Activated CD4-positive, alpha-beta memory T cell treated with anti-CD3 and anti-CD28 coated beads for 36 hours (primary cell): ENCODE measurements at regions not wholly inside any gene's neighbourhood (a gene's known extent, or its start where the extent isn't known, plus 50 kb on each side); places are given as distances from the start of the nearest gene placed in this dataset.
"Not testable (repeated sequence)": the region's sequence is repeated elsewhere in the genome, so short reads cannot be mapped to it uniquely, and the experiment has no call there.

Source experiments
- CTCF ChIA-PET: fragments of 350-600 bp; sonication (Branson Sonifier 250); formaldehyde crosslinking; loops from one replicate; lab custom pipeline; 2021; ENCODE audit warnings: antibody characterized with exemption, inconsistent platforms; lab: Charles Lee
- POLR2A ChIA-PET: fragments of 350-600 bp; sonication (Branson Sonifier 250); formaldehyde crosslinking; loops from one replicate; lab custom pipeline; 2021; ENCODE audit warnings: antibody characterized with exemption; lab: Charles Lee
- DNase-seq: peaks from one replicate; pipeline ENCODE4 v3.0.0-alpha.2; 2020
- H3K27ac Mint-ChIP-seq: one replicate; pipeline ENCODE4 v1.8.0; 2021; ENCODE audit warnings: mixed read lengths
- H3K27me3 Mint-ChIP-seq: one replicate; pipeline ENCODE4 v1.8.0; 2021; ENCODE audit warnings: mixed read lengths
- H3K36me3 Mint-ChIP-seq: one replicate; pipeline ENCODE4 v1.8.0; 2021; ENCODE audit warnings: mixed read lengths
- H3K4me1 Mint-ChIP-seq: one replicate; pipeline ENCODE4 v1.8.0; 2021; ENCODE audit warnings: low read depth, mixed read lengths
- H3K4me3 Mint-ChIP-seq: one replicate; pipeline ENCODE4 v1.8.0; 2021; ENCODE audit warnings: mild to moderate bottlenecking, mixed read lengths
- H3K9me3 Mint-ChIP-seq: one replicate; pipeline ENCODE4 v1.8.0; 2021; ENCODE audit warnings: mixed read lengths
- intact Hi-C: fragments of 100-400 bp; cut with micrococcal nuclease; formaldehyde crosslinking; loops from one replicate; pipeline ENCODE4 v1.15.1; 2023

DNA sequence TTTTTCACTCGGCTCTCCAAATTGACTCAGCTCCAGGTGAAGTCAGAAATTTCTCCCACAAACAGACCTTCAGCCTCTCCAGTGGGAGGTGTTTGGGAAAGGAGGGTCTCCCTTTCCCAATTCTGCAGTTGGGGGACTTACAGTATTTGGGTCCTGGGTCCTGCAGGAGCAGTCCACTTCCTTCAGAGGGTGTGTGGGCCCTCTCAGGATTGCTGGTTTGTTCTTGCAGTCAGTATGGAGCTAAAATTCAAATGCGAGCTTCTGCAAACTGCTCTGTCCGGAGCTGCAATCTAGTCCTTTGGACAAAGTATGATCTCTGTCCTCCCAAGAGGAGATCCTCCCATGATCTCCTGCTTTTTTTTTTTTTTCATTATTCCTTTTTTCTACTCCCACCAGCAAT lies 87.9 kb upstream of the MSTN start:
- Mint-ChIP-seq H3K27me3 (no peaks in the 10 kb centered on the region), H3K27ac (no peak overlapping the region), H3K4me3 (no peak overlapping the region), H3K4me1 (no peaks in the 10 kb centered on the region), H3K9me3 (peaks cover 28% of the 10 kb centered on the region), H3K36me3 (peaks cover 2% of the 10 kb centered on the region)
- ChIA-PET POLR2A (no interaction called here), CTCF (no interaction called here)
- no peak for DNase-seq
- intact Hi-C loops, result no loop called here

DNA sequence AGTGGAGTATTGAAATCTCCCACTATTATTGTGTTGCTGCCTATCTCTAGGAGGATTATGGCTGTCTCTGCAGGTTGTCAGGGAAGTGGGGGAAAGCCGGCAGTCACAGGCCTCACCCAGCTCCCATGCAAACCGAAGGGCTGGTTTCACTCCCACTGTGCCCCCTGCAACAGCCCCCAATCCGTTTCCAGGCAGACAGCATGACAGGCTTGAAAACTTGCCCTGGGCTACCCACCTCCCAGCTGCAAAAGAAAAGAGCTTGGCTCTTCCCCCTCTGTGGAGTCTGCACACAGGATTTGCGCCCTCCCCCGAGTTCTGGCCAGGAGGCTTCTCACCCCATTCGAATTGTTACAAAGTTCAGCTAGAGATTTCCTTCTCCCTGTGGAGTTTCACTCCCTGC lies 87.4 kb upstream of the MSTN start:
- Mint-ChIP-seq H3K9me3 (peaks cover 28% of the 10 kb centered on the region), H3K4me1 (no peaks in the 10 kb centered on the region), H3K27ac (no peak overlapping the region), H3K36me3 (peaks cover 2% of the 10 kb centered on the region), H3K4me3 (no peak overlapping the region), H3K27me3 (no peaks in the 10 kb centered on the region)
- intact Hi-C loops, result no loop called here
- ChIA-PET CTCF (no interaction called here), POLR2A (no interaction called here)
- no peak for DNase-seq

DNA sequence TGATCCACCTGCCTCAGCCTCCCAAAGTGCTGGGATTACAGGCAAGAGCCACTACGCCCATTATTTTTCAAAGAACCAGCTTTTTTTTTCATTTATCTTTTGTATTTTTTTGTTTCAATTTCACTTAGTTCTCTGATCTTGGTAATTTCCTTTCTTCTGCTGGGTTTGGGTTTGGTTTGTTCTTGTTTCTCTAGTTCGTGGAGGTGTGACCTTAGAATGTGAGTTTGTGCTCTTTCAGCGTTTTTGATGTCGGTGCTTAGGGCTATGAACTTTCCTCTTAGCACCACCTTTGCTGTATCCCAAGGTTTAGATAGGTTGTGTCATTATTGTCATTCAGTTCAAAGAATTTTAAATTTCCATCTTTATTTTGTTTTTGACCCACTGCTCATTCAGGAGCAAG lies 86.7 kb upstream of the MSTN start:
- DNase-seq, result no peak
- Mint-ChIP-seq H3K27me3 (no peaks in the 10 kb centered on the region), H3K36me3 (peaks cover 2% of the 10 kb centered on the region), H3K4me1 (no peaks in the 10 kb centered on the region), H3K27ac (no peak overlapping the region), H3K4me3 (no peak overlapping the region), H3K9me3 (peaks cover 28% of the 10 kb centered on the region)
- intact Hi-C loops, result no loop called here
- ChIA-PET CTCF (no interaction called here), POLR2A (no interaction called here)

DNA sequence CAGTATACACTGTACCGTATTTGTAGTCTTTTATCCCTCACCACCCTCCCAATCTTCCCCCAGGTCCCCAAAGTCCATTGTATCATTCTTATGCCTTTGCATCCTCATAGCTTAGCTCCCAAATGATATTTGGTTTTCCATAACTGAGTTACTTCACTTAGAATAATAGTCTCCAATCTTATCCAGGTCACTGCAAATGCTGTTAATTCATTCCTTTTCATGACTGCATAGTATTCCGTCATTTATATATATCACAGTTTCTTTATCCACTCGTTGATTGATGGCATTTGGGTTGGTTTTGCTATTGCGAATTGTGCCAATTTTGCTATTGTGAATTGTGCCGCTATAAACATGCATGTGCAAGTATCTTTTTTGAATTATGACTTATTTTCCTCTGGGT lies 83.6 kb upstream of the MSTN start:
- H3K27me3 Mint-ChIP-seq, intact Hi-C loops, DNase-seq, POLR2A ChIA-PET, H3K27ac Mint-ChIP-seq, H3K4me1 Mint-ChIP-seq, CTCF ChIA-PET, H3K4me3 Mint-ChIP-seq, H3K36me3 Mint-ChIP-seq: not testable (repeated sequence)
- peaks cover 40% of the 10 kb centered on the region for H3K9me3 Mint-ChIP-seq

DNA sequence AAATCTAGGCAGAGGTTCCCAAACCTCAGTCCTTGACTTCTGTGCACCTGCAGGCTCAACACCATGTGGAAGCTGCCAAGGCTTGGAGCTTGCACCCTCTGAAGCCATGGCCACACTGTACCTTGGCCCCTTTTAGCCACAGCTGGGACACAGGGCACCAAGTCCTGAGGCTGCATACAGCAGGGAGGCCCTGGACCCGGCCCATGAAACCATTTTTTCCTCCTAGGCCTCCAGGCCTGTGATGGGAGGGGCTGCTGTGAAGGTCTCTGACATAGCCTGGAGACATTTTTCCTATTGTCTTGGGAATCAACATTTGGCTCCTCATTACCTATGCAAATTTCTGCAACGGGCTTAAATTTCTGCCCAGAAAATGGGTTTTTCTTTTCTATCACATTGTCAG lies 77.9 kb upstream of the MSTN start:
- H3K36me3 Mint-ChIP-seq, result peaks cover 10% of the 10 kb centered on the region
- POLR2A ChIA-PET, H3K4me1 Mint-ChIP-seq, intact Hi-C loops, H3K4me3 Mint-ChIP-seq, H3K27ac Mint-ChIP-seq, CTCF ChIA-PET, H3K27me3 Mint-ChIP-seq, DNase-seq: not testable (repeated sequence)
- H3K9me3 Mint-ChIP-seq, result peaks cover 37% of the 10 kb centered on the region

DNA sequence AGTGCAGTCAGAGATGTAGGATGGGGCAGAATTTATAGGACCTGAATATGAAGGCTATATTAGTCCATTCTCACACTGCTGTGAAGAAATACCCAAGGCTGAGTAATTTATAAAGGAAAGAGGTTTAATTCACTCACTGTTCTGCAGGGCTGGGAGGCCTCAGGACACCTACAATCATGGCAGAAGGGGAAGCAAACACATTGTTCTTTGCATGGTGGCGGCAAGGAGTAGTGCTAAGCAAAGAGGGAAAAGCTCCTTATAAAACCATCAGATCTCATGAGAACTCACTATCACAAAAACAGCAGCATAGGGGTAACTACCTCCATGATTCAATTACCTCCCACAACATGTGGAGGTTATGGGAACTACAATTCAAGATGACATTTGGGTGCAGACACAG lies 76.8 kb upstream of the MSTN start:
- ChIA-PET CTCF (no interaction called here), POLR2A (no interaction called here)
- Mint-ChIP-seq H3K4me3 (no peak overlapping the region), H3K4me1 (no peaks in the 10 kb centered on the region), H3K9me3 (peaks cover 37% of the 10 kb centered on the region), H3K27ac (no peak overlapping the region), H3K27me3 (no peaks in the 10 kb centered on the region), H3K36me3 (peaks cover 10% of the 10 kb centered on the region)
- intact Hi-C loops, result no loop called here
- no peak for DNase-seq

DNA sequence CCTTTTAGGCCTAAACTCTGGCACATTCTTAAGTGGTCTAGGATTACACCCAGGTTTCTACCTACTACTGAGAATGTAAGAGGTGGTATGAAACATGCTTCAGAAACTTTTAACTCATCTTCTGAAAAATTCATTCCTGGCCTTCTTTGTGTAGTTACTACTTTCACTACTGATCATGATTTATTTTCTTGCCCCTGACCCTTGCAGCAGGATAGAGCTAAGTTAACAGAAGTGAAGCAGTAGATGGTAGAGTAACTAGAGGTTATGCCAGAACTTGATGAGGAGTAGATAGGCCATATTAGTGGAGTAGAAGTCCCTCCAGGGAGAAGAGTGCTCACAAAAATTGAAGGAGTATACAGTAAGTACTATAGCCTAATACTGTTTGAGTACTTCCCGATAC lies 75.5 kb upstream of the MSTN start:
- ChIA-PET POLR2A (no interaction called here), CTCF (interaction anchor here (0.7 kb wide), 1 partner anchor 98 kb away, joined by 3 read pairs; no protein-coding TSS in a partner anchor)
- Mint-ChIP-seq H3K36me3 (peaks cover 10% of the 10 kb centered on the region), H3K9me3 (peaks cover 37% of the 10 kb centered on the region), H3K27ac (no peak overlapping the region), H3K4me3 (no peak overlapping the region), H3K27me3 (no peaks in the 10 kb centered on the region), H3K4me1 (no peaks in the 10 kb centered on the region)
- DNase-seq, result no peak
- intact Hi-C loops, result no loop called here

DNA sequence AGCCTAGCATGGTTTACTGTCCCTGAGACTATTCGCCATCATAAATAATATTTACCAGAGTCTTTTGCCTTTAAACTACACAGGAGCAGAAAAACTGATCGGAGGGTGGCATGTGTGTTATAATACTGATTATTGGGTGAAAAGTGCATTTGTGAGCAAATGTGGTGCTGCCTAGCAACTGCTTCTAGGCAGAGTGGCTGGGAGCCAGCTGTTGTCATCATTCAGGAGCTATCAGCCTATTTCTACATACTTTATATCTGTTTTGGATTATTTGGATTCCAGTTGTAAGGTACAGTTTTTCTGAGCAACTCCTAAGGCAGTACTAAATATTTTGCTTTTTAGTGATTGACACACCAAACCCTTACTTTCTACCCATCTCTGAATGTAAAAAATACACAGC lies 75.0 kb upstream of the MSTN start:
- Mint-ChIP-seq H3K27ac (no peak overlapping the region), H3K27me3 (no peaks in the 10 kb centered on the region), H3K4me3 (no peak overlapping the region), H3K36me3 (peaks cover 10% of the 10 kb centered on the region), H3K9me3 (peaks cover 37% of the 10 kb centered on the region), H3K4me1 (no peaks in the 10 kb centered on the region)
- intact Hi-C loops, result no loop called here
- ChIA-PET CTCF (interaction anchor here (0.7 kb wide), 1 partner anchor 99 kb away, joined by 3 read pairs; no protein-coding TSS in a partner anchor), POLR2A (no interaction called here)
- no peak for DNase-seq

DNA sequence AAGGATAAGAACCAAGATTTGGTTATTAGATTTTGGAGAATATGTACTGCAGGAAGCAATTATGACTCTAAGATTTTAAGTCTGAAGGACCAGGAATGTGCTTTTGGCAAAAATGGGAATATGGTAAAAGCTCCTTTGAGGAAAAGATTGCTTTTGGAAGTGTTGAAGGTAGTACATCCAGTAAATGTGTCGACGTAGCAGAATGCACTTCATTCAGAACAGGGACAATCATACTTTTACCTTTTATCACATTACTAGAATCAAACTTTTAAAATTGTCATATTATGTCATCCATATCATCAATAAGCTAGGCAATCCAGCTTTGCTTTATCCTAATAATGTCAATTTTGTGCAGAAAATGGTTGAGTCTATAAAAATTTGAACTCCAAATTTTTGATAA lies 74.3 kb upstream of the MSTN start:
- no peaks in the 10 kb centered on the region for H3K27me3 Mint-ChIP-seq
- peaks cover 10% of the 10 kb centered on the region for H3K36me3 Mint-ChIP-seq
- H3K9me3 Mint-ChIP-seq, result peaks cover 32% of the 10 kb centered on the region
- H3K27ac Mint-ChIP-seq, result no peak overlapping the region
- CTCF ChIA-PET, result no interaction called here
- POLR2A ChIA-PET, result no interaction called here
- DNase-seq, result no peak
- intact Hi-C loops, result no loop called here
- H3K4me1 Mint-ChIP-seq, result no peaks in the 10 kb centered on the region
- H3K4me3 Mint-ChIP-seq, result no peak overlapping the region

DNA sequence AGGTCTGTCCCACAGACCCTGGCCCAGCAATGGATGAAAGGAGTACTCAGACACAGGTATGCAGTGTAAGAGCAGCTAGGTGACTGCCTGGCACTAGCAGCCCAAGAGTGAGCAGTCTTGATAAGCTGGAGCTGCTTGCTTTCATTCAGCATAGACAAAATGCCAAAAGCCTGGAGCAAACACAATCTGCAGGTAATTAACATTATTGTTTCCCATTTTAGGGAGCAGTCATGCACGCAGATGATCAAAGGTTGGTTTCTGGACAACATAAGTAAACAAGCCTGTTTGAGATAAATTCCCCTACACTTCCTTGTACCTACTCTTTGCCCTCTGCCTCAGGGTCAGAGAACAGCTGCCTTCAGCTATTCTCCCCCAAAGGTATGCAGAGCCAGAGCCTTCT lies 73.7 kb upstream of the MSTN start:
- no peaks in the 10 kb centered on the region for H3K27me3 Mint-ChIP-seq
- ChIA-PET POLR2A (no interaction called here), CTCF (no interaction called here)
- no peak overlapping the region for H3K4me3 Mint-ChIP-seq
- no peak for DNase-seq
- no peaks in the 10 kb centered on the region for H3K4me1 Mint-ChIP-seq
- peaks cover 26% of the 10 kb centered on the region for H3K9me3 Mint-ChIP-seq
- intact Hi-C loops, result no loop called here
- H3K27ac Mint-ChIP-seq, result no peak overlapping the region
- peaks cover 9% of the 10 kb centered on the region for H3K36me3 Mint-ChIP-seq

DNA sequence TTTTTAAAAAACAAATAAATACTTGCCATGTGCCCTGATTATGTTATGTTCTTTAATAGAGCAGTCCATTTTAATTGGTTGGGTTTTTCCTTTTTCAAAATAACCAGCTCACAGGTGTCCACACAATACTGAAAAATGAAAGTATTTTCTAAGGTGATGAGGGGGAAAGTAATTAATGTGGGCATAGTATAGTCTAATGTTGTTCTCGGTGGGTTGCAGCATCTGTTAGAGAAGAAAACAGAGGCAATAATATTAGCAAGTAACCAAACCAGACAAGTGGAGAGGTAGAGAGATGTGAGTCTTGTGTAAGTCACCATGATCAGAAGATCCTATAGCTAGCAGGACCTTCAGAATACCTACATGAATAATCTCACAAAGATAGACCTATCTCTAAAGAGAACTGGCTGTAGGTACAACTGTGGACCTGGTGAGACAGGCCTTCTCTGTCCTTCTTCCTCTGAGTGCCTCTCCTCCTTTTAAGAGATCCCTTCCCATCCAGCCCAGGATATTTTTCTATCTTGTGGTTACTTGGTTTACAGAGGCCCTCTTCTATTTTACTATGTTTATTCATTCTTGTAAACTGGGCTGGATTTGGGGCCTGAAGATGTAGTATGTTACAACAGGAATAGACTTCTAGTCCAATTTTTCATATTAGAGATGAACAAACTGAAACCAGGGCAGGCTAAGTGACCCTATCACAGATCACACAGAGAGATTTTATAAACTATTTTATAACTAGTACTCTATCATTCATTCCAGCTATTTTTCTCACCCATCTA lies 67.1 kb upstream of the MSTN start:
- no peak overlapping the region for H3K27ac Mint-ChIP-seq
- POLR2A ChIA-PET, result no interaction called here
- no peaks in the 10 kb centered on the region for H3K27me3 Mint-ChIP-seq
- intact Hi-C loops, result no loop called here
- H3K36me3 Mint-ChIP-seq, result no peaks in the 10 kb centered on the region
- H3K9me3 Mint-ChIP-seq, result no peaks in the 10 kb centered on the region
- DNase-seq, result no peak
- H3K4me3 Mint-ChIP-seq, result no peak overlapping the region
- no peaks in the 10 kb centered on the region for H3K4me1 Mint-ChIP-seq
- CTCF ChIA-PET, result no interaction called here

DNA sequence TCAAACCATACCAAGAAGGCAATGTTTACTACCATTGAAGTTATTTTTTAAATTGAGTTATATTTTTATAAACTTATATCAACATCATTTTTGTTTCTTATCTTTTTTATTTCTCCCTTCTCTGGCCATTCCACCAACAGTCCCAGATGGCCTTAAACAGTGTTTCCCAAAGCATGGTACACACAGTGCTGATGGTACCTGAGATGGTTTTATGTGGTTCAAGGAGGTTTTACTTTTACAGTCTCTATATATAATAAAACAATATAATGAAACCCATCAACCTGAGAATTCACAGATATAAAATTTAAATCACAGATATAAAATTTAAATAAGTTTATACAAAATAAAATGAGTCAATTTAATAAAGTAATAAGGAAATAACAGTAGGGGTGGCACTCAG lies 65.1 kb upstream of the MSTN start:
- Mint-ChIP-seq H3K9me3 (no peaks in the 10 kb centered on the region), H3K4me3 (no peak overlapping the region), H3K27ac (no peak overlapping the region), H3K36me3 (no peaks in the 10 kb centered on the region), H3K4me1 (no peaks in the 10 kb centered on the region), H3K27me3 (no peaks in the 10 kb centered on the region)
- intact Hi-C loops, result no loop called here
- CTCF ChIA-PET, result no interaction called here
- no peak for DNase-seq
- POLR2A ChIA-PET, result no interaction called here

DNA sequence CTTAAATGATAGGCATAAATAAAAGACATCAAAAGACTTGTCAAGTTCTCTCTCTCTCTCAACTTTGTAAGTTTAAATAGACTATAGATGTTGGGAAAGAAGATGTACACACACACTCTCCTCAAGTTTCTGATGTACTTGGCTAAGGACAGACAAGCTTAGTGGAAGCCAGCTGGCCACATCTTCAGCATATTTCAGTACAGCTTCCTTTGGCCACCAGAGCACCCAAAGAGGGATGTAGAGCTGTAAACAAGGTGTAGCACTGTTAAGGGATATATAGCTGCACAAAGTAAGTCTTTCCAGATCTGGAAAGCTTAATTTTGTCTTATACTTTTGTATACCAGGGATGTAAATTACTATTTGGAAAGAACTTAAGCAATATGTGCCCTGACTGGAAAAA lies 64.3 kb upstream of the MSTN start:
- no peak overlapping the region for H3K27ac Mint-ChIP-seq
- ChIA-PET POLR2A (no interaction called here), CTCF (no interaction called here)
- H3K9me3 Mint-ChIP-seq, result no peaks in the 10 kb centered on the region
- DNase-seq, result no peak
- H3K36me3 Mint-ChIP-seq, result no peaks in the 10 kb centered on the region
- intact Hi-C loops, result no loop called here
- H3K27me3 Mint-ChIP-seq, result no peaks in the 10 kb centered on the region
- peaks cover 4% of the 10 kb centered on the region for H3K4me1 Mint-ChIP-seq
- no peak overlapping the region for H3K4me3 Mint-ChIP-seq
